ACHN (cell line): ENCODE measurements at regions not wholly inside any gene's neighbourhood (a gene's known extent, or its start where the extent isn't known, plus 50 kb on each side); places are given as distances from the start of the nearest gene placed in this dataset.

ENCODE experiments used
- DNase-seq: peaks from one replicate; pipeline ENCODE4 v3.0.0-alpha.2; 2015
- in situ Hi-C: cut with HindIII; loops from 2 replicates; pipeline ENCODE4 v1.10.0; 2017; ENCODE audit warnings: low sequenced_read_pairs, low pct_ligation_motif_present, low pct_unique_long_range_greater_than_20kb

DNA sequence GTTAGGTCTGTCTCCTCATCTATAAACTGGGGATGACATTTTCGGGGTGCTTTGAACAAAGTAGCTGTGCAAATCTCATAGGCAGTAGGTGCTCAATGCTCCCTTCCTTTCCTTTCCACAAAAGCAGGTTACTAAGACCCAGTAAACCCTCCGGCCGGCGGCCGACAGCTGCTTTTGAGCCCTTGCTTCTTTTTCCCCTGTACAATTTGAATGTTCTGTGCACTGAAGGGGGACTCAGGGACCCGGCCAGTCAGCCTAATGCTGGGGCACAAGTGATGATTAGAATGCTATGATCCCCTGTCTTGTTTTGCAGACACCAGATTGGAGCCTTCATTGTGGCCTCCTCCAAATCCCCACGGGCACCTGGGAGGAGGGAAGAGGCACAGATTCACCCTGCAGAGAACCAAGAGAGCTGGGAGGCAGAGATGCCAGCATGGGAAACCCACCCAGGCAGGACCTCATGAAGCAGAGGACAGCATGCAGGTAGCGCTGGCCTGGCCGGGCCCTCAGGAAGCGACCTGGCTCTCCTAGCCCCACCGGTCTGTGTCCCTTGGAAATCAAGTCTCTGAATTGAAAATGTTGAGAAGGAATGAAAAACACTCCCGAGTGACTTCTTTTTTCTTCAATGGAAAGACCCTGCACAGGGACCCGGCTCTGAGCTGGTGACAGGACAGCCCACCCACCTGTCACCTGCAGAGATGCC lies 128.6 kb upstream of the HDAC4 start:
- DNase-seq = no peak
- in situ Hi-C loops = no loop called here

DNA sequence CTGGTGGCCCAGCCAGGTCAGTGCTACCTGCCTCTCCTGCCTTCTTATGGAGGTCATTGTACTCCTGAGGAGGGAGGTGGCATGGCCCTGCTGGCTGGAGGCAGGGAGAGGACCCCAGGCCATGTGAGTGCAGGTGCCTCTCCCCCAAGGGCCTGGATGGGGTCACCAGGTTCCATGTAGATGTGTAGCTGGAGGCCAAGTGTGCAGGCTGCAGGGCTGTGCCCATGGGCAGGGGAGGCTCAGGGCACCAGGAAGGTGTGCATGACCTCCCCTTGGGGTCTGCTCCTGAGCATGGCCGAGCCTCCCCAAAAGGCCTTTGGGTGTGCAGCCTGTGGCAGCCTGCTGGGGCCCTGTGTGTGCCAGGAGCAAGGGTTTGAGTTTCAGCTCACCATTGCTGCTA lies 128.1 kb upstream of the HDAC4 start:
- in situ Hi-C loops = no loop called here
- no peak for DNase-seq

DNA sequence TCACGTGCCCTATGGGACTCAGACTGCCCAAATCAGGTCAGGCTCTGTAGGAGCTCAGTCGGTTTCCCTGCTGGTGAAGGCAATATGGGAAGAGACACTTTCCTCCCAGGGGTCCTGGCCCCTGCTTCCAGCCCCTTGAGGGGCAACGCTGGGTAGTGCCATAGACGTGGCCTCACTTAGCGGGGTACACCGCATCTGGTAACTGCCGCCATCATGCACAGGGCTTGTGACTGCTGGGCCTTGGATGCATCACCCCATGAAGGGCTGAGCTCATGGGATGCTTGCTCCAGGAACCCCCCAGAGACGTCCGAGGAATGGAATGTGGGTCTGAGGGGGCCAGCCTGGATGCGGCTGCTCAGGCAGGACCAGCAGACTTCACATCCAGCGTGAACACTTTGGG lies 127.3 kb upstream of the HDAC4 start:
- no peak for DNase-seq
- in situ Hi-C loops = no loop called here

DNA sequence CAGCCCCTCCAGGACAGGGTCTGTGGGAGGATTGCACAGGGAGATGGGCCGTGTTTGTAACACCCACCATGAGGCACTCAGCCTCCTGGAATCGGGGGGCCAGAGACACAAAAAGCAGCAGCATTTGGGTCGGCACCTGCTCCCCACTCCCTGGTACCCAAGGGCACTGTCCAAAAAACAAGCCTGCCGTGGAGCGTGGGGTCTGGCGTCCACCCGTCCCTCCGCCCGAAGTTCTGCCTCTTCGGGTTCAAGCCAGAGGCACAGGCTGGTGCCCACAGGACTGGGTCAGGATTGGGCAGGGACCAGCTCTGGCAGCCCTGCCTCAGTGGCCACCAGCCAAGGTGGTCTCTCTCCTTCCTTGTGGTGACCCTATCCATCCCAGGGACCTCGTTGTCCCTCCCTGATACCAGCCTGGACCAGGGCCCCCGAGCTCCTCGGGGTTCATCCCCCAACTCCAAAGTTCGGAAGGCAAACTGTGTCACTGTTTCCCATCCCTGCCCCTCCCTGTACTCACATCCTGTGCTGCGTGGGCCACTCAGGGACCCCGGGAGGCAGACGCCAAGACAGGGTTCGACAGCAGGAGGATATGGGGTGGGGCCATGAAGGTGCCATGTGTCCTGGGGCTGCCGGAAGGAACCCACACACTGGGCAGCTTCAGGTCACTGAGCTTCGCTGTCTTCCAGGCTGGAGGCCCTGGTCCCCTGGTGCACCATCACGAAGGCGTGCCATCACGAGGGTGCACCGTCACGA lies 126.0 kb upstream of the HDAC4 start:
- no peak for DNase-seq
- in situ Hi-C loops = no loop called here

DNA sequence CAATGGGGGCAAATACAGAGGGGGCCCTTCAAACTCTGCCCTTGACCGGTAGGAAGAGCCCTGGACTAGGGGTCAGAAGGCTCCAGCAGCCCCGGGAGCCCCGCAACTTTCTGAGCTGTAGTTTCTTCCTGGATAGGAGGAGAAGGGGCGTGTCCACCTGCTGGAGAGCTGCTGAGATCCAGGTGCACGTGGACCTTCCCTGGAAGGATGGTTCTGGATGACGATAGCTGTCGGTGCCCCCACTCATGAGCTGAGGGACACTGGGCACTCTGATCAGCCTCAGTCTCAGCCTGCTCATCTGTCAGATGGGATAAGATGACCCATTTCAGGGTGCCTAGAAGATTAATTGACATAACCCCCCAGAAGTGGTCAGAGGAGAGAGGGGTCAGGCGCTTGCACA lies 125.2 kb upstream of the HDAC4 start:
- DNase-seq = no peak
- in situ Hi-C loops = no loop called here

DNA sequence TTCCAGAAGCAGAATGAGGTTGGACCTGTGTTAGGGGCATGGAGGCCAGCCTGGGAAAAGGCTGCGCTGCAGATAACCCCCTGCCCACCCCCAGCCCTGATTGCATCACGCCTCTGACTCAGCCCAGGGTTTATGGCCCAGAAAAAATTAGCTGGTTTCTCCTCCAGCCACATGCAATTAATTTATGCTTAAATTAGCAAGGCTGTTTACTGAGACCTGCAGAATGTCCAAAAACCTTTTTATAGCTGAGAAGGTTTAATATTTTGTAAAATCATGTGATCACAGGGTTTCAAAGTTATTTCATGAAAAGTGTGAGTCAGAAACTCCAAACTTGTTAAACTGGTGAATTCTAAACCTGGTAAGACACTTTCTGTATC lies 123.1 kb upstream of the HDAC4 start:
- in situ Hi-C loops = no loop called here

DNA sequence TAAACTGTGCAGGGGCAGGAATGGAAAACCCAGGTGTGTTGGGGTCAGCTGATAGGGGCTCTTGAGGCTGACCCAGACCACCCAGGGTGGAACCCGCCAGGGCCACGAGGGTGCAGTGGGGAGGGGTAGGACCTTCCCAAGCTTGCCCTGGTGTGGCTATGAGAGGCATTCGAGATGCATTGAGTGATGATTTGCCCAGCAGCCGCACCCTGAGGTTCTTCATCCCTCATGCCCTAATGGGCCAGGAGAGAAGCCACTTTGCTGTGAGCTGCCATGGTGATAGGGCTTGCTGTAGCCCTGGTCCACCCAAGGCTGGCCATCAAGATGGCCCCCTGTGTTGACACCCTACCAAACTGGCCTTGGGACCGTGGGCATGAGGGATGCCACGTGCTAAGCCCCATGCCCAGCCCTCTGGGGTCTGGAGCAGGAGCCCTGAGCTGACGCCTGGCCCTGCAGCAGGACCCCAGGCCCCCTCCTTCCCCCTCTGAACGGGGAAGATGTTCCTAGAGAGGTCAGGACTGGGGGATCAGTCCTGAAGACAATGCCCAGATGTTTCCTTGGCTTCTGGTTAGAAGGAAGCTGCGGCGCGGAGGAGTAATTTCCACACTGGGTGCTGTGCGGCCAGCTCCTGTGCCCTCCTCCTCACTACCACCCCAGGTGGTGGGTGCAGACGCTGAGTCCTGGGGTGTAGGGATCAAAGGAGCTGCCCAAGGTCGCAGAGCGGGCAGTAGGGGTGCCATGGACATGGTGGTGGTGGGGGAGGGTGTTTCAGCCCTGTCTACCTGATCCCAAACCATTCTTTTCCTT lies 122.5 kb upstream of the HDAC4 start:
- no peak for DNase-seq
- in situ Hi-C loops = no loop called here

More for the DNA sequence above, 123.1 kb upstream of the HDAC4 start:
- no peak for DNase-seq

DNA sequence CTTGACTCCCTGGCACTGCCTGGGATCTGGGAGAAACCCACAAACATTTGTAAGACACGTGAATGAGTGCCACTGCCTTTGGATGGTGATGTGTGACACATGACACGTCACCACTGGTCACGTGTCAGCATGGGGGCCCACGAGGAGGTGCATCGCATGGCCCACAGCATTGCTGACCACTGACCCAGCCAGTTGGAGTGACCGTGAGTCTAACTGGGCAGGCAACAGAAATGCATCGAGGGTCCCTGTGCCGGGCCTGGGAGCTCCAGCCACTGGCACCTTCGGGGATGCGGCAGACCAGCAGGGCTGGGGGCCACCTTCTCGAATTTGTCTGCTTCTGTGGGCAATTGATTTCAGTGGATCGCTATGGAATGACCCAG lies 121.9 kb upstream of the HDAC4 start:
- DNase-seq = no peak
- in situ Hi-C loops = no loop called here

DNA sequence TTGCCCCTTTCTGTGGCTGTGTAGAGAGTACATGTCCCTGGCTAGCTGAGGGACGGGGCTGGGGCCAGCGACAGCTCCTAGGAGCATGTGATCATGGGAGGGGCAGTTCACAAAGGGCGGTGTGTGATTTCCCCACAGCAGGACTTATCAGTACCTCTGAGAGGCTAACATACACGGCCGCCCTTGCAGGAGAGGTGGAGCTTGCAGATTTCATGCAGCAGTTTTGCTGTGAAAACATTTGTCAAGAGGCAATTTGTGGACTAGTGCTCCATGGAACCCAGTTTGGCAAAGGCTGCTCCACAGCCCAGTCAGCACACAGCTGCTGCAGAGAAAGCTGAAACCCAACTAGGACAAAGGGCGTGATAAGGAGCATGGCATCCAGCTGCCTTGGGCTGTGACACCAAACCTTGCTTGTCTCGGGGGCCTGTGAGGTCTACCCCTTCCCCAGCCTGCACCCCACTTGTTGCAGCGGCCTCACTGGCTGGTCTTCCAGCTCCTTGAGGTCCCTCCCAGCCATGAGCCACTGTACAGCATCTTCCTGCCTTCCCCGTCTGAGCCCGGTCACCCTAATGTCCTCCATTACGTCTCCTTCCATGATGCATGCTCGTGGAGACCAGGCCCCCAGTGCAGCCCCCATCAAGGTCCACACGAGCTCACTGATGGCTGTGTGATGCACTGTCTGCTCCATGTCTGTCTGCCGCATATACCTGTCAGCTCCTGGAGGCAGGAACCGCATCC lies 121.4 kb upstream of the HDAC4 start:
- no peak for DNase-seq
- in situ Hi-C loops = no loop called here

DNA sequence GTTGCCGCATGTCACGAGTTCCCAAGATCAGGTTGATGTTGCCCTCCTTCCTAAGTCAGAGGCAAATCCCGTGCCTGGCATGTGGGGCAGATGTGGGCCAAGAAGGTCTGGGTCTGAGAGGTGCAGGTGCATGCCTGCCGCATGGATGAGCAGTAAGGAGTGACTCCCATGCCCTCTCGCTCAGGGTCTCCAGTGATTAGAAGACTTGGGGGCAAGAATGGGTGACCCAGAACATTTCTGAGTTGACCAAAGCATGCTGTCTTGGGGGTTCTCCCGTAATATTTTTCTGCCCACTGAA lies 120.6 kb upstream of the HDAC4 start:
- in situ Hi-C loops = no loop called here
- no peak for DNase-seq

DNA sequence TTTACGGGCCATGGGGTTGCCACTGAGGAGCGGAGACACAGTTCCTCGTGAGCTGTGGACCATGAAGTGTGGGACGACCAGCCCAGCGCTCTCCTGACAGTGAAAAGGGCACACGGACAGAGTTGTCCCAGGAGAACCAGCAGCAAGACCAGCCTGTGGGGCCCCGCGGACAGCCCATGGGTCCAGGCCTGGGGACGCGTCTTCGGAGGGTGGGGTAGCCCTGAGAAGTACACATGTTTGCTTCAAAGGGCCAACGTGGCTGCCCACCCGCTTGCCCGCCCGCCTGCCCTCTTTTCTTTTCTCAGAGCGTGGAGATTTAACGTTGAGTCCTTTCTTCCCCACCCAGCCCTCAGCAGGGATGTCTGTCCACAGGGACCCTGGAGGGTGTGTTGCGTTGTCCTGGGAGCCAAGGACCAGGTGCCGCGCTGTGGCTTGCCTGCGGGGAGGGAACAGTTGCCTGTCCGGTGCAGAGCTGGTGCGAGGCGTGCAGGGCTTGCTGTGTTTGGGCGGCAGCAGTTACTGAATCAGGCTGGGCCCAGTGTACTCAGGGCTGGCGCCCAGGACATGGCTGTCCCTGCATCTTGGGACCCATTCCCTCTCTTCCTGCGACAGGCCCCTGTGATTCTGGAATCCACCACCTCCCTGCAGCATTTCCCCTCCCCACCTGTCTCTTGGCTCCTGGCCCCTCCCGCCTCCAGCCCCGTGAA lies 120.1 kb upstream of the HDAC4 start:
- in situ Hi-C loops = no loop called here
- DNase-seq = no peak

DNA sequence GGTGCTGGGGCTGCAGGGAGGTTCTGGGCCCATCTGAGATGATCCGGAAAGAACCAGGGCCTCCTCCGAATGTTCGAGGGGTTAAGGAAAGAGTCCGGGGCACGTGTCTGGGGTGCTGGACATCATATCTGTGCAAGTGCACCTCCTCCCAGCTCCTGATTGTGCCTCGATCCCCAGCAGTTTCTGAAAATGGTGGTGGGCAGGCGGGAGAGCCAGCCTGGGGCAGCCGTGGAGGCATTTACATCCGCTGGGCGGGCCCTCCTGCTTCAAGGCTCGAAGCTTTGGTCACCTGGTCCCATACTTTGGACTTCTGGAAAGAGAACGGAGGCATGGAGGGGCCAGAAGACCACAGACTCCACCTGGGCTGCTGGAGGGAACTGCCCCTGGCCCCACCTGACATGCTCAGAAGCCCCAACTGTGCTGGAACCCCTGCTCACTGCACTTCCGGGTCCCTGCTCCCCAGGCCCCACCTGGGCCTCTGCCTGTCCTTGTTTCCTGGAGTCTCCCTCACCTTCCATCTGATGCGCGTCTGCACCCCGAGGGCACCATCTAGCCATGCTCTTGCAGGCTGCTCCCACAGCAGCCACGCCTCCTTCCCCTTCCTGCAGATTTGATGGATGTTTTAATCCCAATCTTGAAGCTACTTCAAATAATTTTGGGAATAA lies 119.2 kb upstream of the HDAC4 start:
- in situ Hi-C loops = no loop called here
- no peak for DNase-seq

DNA sequence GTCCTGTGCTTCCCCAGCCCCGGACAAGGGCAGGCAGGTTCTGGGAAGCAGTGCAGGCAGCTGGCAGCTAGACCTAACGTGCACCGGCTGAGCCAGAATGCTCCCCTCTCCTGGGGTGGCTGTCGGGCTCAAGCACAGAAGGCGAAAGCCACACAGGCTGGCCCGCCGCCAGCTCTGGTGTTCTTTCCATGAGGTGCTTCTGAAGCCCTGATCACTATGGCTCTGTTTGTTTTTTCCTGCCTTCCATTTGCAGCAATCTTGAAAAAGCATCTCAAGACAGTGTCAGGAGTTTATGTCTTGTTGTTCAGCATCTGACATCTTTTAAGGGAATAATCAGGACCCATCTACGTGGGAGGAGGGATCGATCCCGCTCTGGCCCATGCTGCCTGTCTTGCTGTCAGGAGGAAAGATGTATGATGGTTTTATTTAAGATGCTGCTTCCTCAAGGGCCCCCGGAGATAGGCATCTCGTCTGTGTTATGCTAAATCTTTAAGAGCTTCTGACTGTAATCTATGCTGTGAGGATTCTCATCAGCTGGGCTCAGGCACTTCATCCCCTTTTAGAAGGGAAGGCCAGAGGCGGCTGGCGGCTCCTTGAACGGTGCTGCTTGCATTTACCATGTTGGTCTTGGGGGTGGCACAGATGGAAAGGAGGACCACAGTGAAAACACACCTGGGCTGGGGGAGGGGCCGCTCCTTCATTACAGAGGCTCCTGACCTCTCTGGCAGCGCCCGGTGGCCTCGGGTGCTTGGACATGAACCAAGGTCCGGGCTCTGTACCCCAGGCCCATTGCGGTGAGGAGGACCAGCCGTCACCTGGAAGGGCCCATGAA lies 118.5 kb upstream of the HDAC4 start:
- in situ Hi-C loops = no loop called here
- no peak for DNase-seq

DNA sequence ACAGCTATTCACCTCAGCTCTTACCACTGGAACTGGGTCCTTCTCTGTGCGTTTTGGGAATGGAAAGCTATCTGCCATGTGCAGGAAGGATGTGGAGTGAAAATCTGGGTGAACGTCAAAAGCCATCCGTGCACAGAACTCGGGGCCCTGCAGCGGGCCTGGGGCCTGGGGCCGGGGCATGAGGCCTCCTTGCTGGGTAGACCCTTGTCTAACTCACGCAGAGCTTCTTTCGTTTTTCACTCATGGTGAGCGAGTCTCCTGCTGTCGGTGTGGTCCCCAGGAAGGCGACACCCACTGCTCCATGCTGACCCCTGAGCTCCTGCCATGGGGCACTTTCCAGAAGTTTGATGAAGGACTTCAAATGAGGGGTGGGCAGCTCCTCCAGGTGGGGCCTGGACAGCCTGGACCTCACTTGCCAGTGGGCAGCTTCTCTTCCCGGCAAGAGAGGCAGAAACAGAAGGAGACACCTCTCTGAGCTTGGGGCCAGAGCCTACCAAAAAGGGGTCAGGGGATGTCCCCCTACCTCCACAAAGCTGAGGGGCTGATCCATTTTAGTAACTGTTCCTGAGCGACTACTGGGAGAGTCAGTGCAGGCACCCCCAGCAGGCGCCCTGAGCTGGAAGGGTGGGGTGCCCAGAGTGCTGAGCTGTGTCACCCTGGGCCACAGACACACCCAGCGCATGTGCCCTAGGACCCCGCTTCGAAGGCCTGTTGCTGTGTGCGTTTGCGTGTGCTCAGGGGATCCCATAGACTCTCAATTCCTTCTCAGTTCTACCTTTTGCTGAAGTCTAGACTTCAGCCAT lies 117.7 kb upstream of the HDAC4 start:
- DNase-seq = no peak
- in situ Hi-C loops = no loop called here

DNA sequence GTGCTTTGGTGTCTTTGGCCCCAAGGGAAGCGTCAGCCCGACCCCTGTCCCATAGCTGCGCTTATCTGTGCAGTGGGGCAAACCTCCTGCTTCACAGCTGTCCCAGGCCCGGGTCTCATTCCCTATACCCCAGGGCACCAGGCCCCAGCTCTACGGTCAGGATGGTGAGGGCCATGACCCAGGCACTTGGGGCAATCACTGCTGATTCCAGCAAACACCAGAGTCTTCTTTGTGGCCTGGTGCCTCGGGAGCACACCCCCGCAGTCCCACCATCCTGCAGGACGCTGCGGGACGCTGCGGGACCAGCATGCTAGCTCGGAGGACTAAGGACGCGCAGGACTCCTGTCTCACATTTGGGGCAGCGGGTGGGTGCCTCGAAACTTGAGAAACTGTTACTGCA lies 116.9 kb upstream of the HDAC4 start:
- in situ Hi-C loops = no loop called here
- DNase-seq = no peak

DNA sequence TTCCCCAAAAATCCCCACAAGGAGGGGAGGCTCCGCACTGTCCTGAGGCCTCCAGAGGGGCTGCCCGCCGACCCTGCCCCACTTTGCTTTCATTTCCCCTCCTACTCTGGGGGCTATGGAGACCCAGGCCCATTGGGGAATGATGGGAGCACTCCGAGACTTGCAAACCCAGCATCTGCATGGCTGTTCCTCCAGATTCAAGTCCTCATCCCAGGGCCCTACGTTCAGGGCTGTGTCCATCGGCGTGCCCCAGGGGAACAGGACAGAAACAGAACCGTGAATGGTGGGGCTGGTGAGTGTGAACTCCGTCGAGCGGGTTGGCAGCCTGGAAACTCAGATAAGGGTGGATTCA lies 116.1 kb upstream of the HDAC4 start:
- no peak for DNase-seq
- in situ Hi-C loops = no loop called here
